ENCODE measurements at regions not wholly inside any gene's neighbourhood (a gene's known extent, or its start where the extent isn't known, plus 50 kb on each side); places are given as distances from the start of the nearest gene placed in this dataset.

DNA sequence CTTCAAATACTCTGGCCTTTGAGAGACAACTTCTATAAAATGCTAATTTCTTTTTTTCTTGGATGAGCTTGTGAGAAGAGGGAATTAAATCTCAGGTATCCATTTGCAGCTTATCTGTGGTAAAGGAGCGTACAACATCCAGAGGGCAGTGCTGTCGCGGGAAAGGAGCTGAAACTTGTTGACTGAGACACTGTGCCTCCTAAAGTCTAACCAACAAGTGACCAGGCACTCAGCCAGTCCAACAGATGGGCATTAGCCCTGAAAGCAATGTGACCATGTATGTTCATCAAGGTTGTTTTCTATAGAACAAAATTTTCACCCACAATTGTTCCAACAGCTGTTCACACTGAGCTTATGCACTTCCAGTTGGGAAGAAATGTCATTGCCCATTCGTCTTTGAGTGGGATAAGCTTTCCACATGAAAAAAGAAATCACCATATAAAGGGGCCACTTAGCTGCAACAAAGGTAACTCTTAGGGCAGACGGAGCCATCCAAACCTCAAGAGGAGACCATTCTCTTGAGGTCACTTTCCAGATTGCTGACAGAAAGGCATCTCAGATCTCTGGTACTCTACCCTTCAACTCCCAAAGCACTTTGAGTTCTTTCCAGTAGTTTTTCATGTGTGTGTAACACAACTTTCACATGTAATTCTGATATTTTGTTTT is 244.8 kb upstream of the NEIL3 start:
- no peak for TF ChIP-seq CTCF (IDR thresholded peaks at IDR 0.05)
- no peak for TF ChIP-seq POLR2A (IDR thresholded peaks at IDR 0.05)

Measured in heart left ventricle (tissue), 13 donors.